Neural cell (in vitro differentiated cells): ENCODE measurements at regions not wholly inside any gene's neighbourhood (a gene's known extent, or its start where the extent isn't known, plus 50 kb on each side); places are given as distances from the start of the nearest gene placed in this dataset.

Source experiments
- H2AFZ ChIP-seq: fragments of 200-600, 300-800 bp; sonication (generic), shearing (Covaris generic); 2 replicates; pipeline ENCODE4 v1.6.0; 2014; ENCODE audit warnings: low read depth, mild to moderate bottlenecking, antibody characterized with exemption, low read length, moderate library complexity
- H3F3A ChIP-seq: fragments of 200-600 bp; shearing (Covaris generic); 2 replicates; pipeline ENCODE4 v1.6.1; 2016; ENCODE audit warnings: mild to moderate bottlenecking, moderate library complexity, mixed read lengths, antibody characterized with exemption, low read length; ENCODE audit not compliant: insufficient read depth, poor library complexity, severe bottlenecking
- H3K27ac ChIP-seq: fragments of 200-600, 300-800 bp; sonication (generic), shearing (Covaris generic); 2 replicates; pipeline ENCODE4 v1.5.1; 2014; ENCODE audit warnings: mild to moderate bottlenecking, low read length, moderate library complexity
- H3K27me3 ChIP-seq: fragments of 300-800, 200-600 bp; sonication (generic), shearing (Covaris generic); 2 replicates; pipeline ENCODE4 v1.6.0; 2014; ENCODE audit warnings: mild to moderate bottlenecking, low read depth, low read length, moderate library complexity; ENCODE audit not compliant: insufficient read depth
- H3K36me3 ChIP-seq: fragments of 300-800, 200-600 bp; sonication (generic), shearing (Covaris generic); 2 replicates; pipeline ENCODE4 v1.5.1; 2014; ENCODE audit warnings: mild to moderate bottlenecking, antibody characterized with exemption, low read length, moderate library complexity; ENCODE audit not compliant: insufficient read depth
- H3K4me2 ChIP-seq: fragments of 300-800, 200-600 bp; sonication (generic), shearing (Covaris generic); 2 replicates; pipeline ENCODE4 v1.6.0; 2014; ENCODE audit warnings: mild to moderate bottlenecking, low read length
- H3K4me3 ChIP-seq: fragments of 300-800, 200-600 bp; sonication (generic), shearing (Covaris generic); 2 replicates; pipeline ENCODE4 v1.5.1; 2014; ENCODE audit warnings: mild to moderate bottlenecking, low read length, moderate library complexity
- H3K79me2 ChIP-seq: fragments of 200-600 bp; shearing (Covaris generic); replicated peaks from 2 replicates; pipeline ENCODE4 v1.6.0; 2014; ENCODE audit warnings: mild to moderate bottlenecking, low read length, moderate library complexity; ENCODE audit not compliant: insufficient read depth
- H3K9ac ChIP-seq: fragments of 300-800, 200-600 bp; sonication (generic), shearing (Covaris generic); 2 replicates; pipeline ENCODE4 v1.6.1; 2016; ENCODE audit warnings: mild to moderate bottlenecking, low read length, mixed read lengths
- H3K9me2 ChIP-seq: fragments of 200-600 bp; shearing (Covaris generic); 2 replicates; pipeline ENCODE4 v1.6.1; 2016; ENCODE audit warnings: mild to moderate bottlenecking, low read length, mixed read lengths; ENCODE audit not compliant: insufficient read depth
- H3K9me3 ChIP-seq: fragments of 200-600, 300-800 bp; sonication (generic), shearing (Covaris generic); 2 replicates; pipeline ENCODE4 v1.6.1; 2016; ENCODE audit warnings: mild to moderate bottlenecking, mixed run types, low read length, moderate library complexity, mixed read lengths
- H4K20me1 ChIP-seq: fragments of 200-600 bp; shearing (Covaris generic); 2 replicates; pipeline ENCODE4 v1.6.1; 2016; ENCODE audit warnings: mild to moderate bottlenecking, mixed run types; ENCODE audit not compliant: insufficient read depth
- EP300 ChIP-seq: fragments of 450-650 bp; conservative IDR thresholded peaks from 2 replicates; pipeline ENCODE4 v1.6.1; 2014; ENCODE audit warnings: antibody characterized with exemption, mild to moderate bottlenecking, moderate library complexity; ENCODE audit not compliant: poor library complexity, severe bottlenecking
- EZH2 ChIP-seq: fragments of 200-600, 300-800 bp; shearing (Covaris generic), sonication (generic); IDR thresholded peaks from 2 replicates; pipeline ENCODE4 v1.6.1; 2014; ENCODE audit warnings: antibody characterized with exemption, low read length, borderline replicate concordance, mild to moderate bottlenecking; ENCODE audit not compliant: insufficient read depth, poor library complexity, severe bottlenecking
- MXI1 ChIP-seq: fragments of 450-650 bp; conservative IDR thresholded peaks from 2 replicates; pipeline ENCODE4 v1.6.1; 2014; ENCODE audit warnings: antibody characterized with exemption, mild to moderate bottlenecking; ENCODE audit not compliant: poor library complexity, severe bottlenecking
- POLR2AphosphoS5 ChIP-seq: IDR thresholded peaks from 2 replicates; pipeline ENCODE4 v1.6.1; 2012
- RAD21 ChIP-seq: fragments of 450-650 bp; conservative IDR thresholded peaks from 2 replicates; pipeline ENCODE4 v1.6.1; 2014; ENCODE audit warnings: antibody characterized with exemption, mild to moderate bottlenecking, moderate library complexity
- SMC3 ChIP-seq: fragments of 450-650 bp; conservative IDR thresholded peaks from 2 replicates; pipeline ENCODE4 v1.6.1; 2014; ENCODE audit warnings: antibody characterized with exemption, mild to moderate bottlenecking, moderate library complexity; ENCODE audit not compliant: poor library complexity
- TAF1 ChIP-seq: IDR thresholded peaks from 2 replicates; pipeline ENCODE4 v1.6.1; 2012; ENCODE audit warnings: low read depth
- TF ChIP-seq, protein P1 (sequence below): IDR thresholded peaks from 2 replicates; pipeline ENCODE4 v1.6.1; 2012; ENCODE audit warnings: borderline replicate concordance
- TF ChIP-seq, protein P2 (sequence below): fragments of 450-650 bp; IDR thresholded peaks from 2 replicates; pipeline ENCODE4 v1.5.1; 2014; ENCODE audit warnings: antibody characterized with exemption, mild to moderate bottlenecking, moderate library complexity; ENCODE audit not compliant: poor library complexity, severe bottlenecking

DNA sequence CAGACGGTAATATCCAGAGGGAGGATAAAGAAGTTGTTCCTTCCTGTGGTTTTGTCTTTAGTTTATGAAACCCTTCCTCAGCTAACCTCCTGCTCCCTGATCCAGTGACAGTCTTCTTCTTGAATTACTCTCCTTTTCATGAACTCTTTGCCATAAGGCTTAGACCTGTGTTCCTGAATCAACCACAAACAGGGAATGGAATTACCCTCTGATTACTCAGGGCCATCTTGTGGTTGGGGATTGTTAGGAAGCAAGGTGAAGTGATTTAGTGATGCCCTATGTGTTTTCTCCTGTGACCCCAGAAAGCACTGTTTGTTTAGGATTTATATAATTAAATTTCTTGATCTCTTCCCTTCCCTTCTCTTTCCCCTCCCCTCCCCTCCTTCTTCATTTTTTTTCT lies 409.1 kb downstream of the TAF11L14 start:
- Histone ChIP-seq H2AFZ (no peak overlapping the region), H3K27me3 (no peaks in the 10 kb centered on the region), H3K79me2 (no peaks in the 10 kb centered on the region), H4K20me1 (no peaks in the 10 kb centered on the region), H3F3A (no peaks in the 10 kb centered on the region), H3K36me3 (no peaks in the 10 kb centered on the region), H3K27ac (no peak overlapping the region), H3K9me3 (no peaks in the 10 kb centered on the region), H3K4me2 (no peak overlapping the region), H3K4me3 (no peak overlapping the region), H3K9me2 (no peaks in the 10 kb centered on the region), H3K9ac (no peak overlapping the region)
- TF ChIP-seq RAD21 (no peak), POLR2AphosphoS5 (no peak), SMC3 (no peak), EZH2 (no peak), TAF1 (no peak), MXI1 (no peak), EP300 (no peak)
- TF ChIP-seq, protein P1, sequence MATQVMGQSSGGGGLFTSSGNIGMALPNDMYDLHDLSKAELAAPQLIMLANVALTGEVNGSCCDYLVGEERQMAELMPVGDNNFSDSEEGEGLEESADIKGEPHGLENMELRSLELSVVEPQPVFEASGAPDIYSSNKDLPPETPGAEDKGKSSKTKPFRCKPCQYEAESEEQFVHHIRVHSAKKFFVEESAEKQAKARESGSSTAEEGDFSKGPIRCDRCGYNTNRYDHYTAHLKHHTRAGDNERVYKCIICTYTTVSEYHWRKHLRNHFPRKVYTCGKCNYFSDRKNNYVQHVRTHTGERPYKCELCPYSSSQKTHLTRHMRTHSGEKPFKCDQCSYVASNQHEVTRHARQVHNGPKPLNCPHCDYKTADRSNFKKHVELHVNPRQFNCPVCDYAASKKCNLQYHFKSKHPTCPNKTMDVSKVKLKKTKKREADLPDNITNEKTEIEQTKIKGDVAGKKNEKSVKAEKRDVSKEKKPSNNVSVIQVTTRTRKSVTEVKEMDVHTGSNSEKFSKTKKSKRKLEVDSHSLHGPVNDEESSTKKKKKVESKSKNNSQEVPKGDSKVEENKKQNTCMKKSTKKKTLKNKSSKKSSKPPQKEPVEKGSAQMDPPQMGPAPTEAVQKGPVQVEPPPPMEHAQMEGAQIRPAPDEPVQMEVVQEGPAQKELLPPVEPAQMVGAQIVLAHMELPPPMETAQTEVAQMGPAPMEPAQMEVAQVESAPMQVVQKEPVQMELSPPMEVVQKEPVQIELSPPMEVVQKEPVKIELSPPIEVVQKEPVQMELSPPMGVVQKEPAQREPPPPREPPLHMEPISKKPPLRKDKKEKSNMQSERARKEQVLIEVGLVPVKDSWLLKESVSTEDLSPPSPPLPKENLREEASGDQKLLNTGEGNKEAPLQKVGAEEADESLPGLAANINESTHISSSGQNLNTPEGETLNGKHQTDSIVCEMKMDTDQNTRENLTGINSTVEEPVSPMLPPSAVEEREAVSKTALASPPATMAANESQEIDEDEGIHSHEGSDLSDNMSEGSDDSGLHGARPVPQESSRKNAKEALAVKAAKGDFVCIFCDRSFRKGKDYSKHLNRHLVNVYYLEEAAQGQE: no peak
- TF ChIP-seq, protein P2, sequence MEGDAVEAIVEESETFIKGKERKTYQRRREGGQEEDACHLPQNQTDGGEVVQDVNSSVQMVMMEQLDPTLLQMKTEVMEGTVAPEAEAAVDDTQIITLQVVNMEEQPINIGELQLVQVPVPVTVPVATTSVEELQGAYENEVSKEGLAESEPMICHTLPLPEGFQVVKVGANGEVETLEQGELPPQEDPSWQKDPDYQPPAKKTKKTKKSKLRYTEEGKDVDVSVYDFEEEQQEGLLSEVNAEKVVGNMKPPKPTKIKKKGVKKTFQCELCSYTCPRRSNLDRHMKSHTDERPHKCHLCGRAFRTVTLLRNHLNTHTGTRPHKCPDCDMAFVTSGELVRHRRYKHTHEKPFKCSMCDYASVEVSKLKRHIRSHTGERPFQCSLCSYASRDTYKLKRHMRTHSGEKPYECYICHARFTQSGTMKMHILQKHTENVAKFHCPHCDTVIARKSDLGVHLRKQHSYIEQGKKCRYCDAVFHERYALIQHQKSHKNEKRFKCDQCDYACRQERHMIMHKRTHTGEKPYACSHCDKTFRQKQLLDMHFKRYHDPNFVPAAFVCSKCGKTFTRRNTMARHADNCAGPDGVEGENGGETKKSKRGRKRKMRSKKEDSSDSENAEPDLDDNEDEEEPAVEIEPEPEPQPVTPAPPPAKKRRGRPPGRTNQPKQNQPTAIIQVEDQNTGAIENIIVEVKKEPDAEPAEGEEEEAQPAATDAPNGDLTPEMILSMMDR: no peak

DNA sequence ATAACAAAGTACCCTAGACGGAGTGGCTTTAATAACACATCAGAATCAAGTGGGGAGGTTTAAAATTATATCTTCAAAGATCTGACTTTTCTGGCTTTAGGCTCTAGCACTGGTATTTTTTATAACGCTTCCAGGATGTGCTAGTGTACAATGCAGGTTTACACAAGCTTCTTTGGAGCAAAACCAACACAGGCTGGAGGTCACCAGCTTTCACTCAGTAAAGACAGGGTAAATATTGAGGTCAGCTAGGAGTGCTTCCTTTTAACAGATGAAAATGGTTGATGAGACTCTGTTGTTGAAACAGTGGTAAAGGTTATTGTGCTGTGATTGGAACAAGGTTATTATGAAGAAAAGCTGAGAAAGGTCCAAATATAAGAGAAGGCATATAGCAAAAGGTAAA lies 414.2 kb downstream of the TAF11L14 start:
- Histone ChIP-seq H3K9ac (no peak overlapping the region), H4K20me1 (no peaks in the 10 kb centered on the region), H3K79me2 (no peaks in the 10 kb centered on the region), H3K4me2 (no peak overlapping the region), H2AFZ (no peak overlapping the region), H3K27ac (no peak overlapping the region), H3K27me3 (no peaks in the 10 kb centered on the region), H3K4me3 (no peak overlapping the region), H3K9me2 (no peaks in the 10 kb centered on the region), H3F3A (no peaks in the 10 kb centered on the region), H3K36me3 (no peaks in the 10 kb centered on the region), H3K9me3 (no peaks in the 10 kb centered on the region)
- TF ChIP-seq, protein P1: no peak
- no peak for TF ChIP-seq RAD21
- TF ChIP-seq POLR2AphosphoS5: no peak
- no peak for TF ChIP-seq SMC3
- TF ChIP-seq MXI1: no peak
- TF ChIP-seq EZH2: no peak
- no peak for TF ChIP-seq EP300
- TF ChIP-seq TAF1: no peak
- TF ChIP-seq, protein P2: no peak
